HepG2 (cell line): ENCODE measurements at regions not wholly inside any gene's neighbourhood (a gene's known extent, or its start where the extent isn't known, plus 50 kb on each side); places are given as distances from the start of the nearest gene placed in this dataset.

ENCODE experiments used
- ATAC-seq: fragments of 200-7000 bp; cut with Tn5 transposase; 3 replicates; pipeline ENCODE4 v1.9.1; 2020; ENCODE audit warnings: mild to moderate bottlenecking, moderate library complexity
- BruUV-seq: library from RNA; stranded (reverse); fragments of 400-500 nt; replicated peaks from 2 replicates; lab custom pipeline; 2021; lab: Mats Ljungman, UMichigan
- CTCF ChIA-PET: fragments of 300-600 bp; formaldehyde crosslinking; extraction: SDS; loops from one replicate; lab custom pipeline; 2021; ENCODE audit warnings: low total read pairs, inconsistent platforms, low intra/inter-chr PET ratio; lab: Yijun Ruan, JAX
- POLR2A ChIA-PET: fragments of 350-600 bp; sonication (Branson Sonifier 250); formaldehyde crosslinking; loops from one replicate; lab custom pipeline; 2020; ENCODE audit warnings: antibody characterized with exemption, inconsistent platforms; lab: Yijun Ruan, JAX
- DNase-seq: peaks from one replicate; pipeline ENCODE4 v3.0.0-alpha.2; 2015; ENCODE audit warnings: low spot score
- FAIRE-seq: peaks from 3 replicates; lab custom pipeline; 2011; peaks lifted over from hg19 to GRCh38; lab: Jason Lieb, UNC
- H2AFZ ChIP-seq: one replicate; pipeline ENCODE4 v1.6.1; 2011; ENCODE audit warnings: low read length, inconsistent platforms
- H3K27ac ChIP-seq: fragments of 300-600 bp; 3 replicates; pipeline ENCODE4 v1.8.0; 2011; ENCODE audit warnings: mixed run types, mild to moderate bottlenecking, mixed read lengths, low read length, inconsistent platforms; ENCODE audit not compliant: insufficient read depth; ENCODE audit errors: extremely low read length
- H3K27me3 ChIP-seq, 2 experiments: fragments of 200-600 bp in 1 of 2; 2 replicates in 1 of 2; 3 replicates in 1 of 2; pipeline versions ENCODE4 v1.6.0 to v1.8.0; 2011; ENCODE audit warnings: low read length in 2 of 2, mild to moderate bottlenecking in 2 of 2, moderate library complexity in 2 of 2, inconsistent platforms in 1 of 2; ENCODE audit not compliant: insufficient read depth in 2 of 2, control insufficient read depth in 1 of 2
- H3K36me3 ChIP-seq, 2 experiments: fragments of 200-600 bp in 1 of 2; replicated peaks in 1 of 2; 2 replicates in 1 of 2; 3 replicates in 1 of 2; pipeline versions ENCODE4 v1.5.1 to v1.8.0; 2011; ENCODE audit warnings: low read length in 2 of 2, inconsistent platforms in 1 of 2; ENCODE audit not compliant: insufficient read depth in 2 of 2, control insufficient read depth in 1 of 2
- H3K4me1 ChIP-seq: 2 replicates; pipeline ENCODE4 v1.5.1; 2012; ENCODE audit warnings: low read length, inconsistent platforms; ENCODE audit not compliant: insufficient read depth
- H3K4me2 ChIP-seq: 2 replicates; pipeline ENCODE4 v1.6.0; 2011; ENCODE audit warnings: low read depth, low read length, inconsistent platforms
- H3K4me3 ChIP-seq, 3 experiments: fragments of 200-600 bp in 1 of 3; sonication (generic), shearing (Covaris generic) in 1 of 3; replicated peaks in 1 of 3; 2 replicates each; pipeline ENCODE4 v1.5.1; 2011 to 2016; ENCODE audit warnings: low read length in 3 of 3, inconsistent platforms in 2 of 3, low read depth in 2 of 3, mild to moderate bottlenecking in 2 of 3, control low read depth in 1 of 3, mixed read lengths in 1 of 3; ENCODE audit not compliant: insufficient read depth in 1 of 3
- H3K79me2 ChIP-seq: one replicate; pipeline ENCODE4 v1.6.1; 2011; ENCODE audit warnings: low read length, inconsistent platforms; ENCODE audit not compliant: insufficient read depth
- H3K9ac ChIP-seq: 2 replicates; pipeline ENCODE4 v1.6.0; 2011; ENCODE audit warnings: mild to moderate bottlenecking, low read depth, low read length, inconsistent platforms; ENCODE audit not compliant: insufficient read depth
- H3K9me3 ChIP-seq: 2 replicates; pipeline ENCODE4 v1.5.1; 2012; ENCODE audit warnings: mild to moderate bottlenecking, low read length
- H4K20me1 ChIP-seq: 2 replicates; pipeline ENCODE4 v1.6.0; 2011; ENCODE audit warnings: inconsistent platforms, mild to moderate bottlenecking, low read length, moderate library complexity; ENCODE audit not compliant: insufficient read depth
- ATF4 ChIP-seq, 2 experiments: fragments of 450-650 bp in 1 of 2; sonication (generic) in 1 of 2; formaldehyde crosslinking; IDR thresholded peaks; 2 replicates each; pipeline versions ENCODE4 v1.5.0 to v1.8.0; 2020 to 2022; ENCODE audit warnings: mild to moderate bottlenecking in 1 of 2, missing genetic modification reagents in 1 of 2
- ETV6 ChIP-seq: sonication (generic); formaldehyde crosslinking; conservative IDR thresholded peaks from 2 replicates; pipeline ENCODE4 v1.4.0; 2020; ENCODE audit warnings: missing genetic modification reagents
- FOSL1 ChIP-seq: sonication (generic); formaldehyde crosslinking; IDR thresholded peaks from 2 replicates; pipeline ENCODE4 v1.9.0; 2021; ENCODE audit warnings: missing genetic modification reagents, borderline replicate concordance
- HDAC1 ChIP-seq: sonication (generic); formaldehyde crosslinking; IDR thresholded peaks from 2 replicates; pipeline ENCODE4 v1.5.1; 2020; ENCODE audit warnings: mild to moderate bottlenecking, missing genetic modification reagents
- IRF2 ChIP-seq: IDR thresholded peaks from 2 replicates; pipeline ENCODE4 v1.6.1; 2018; ENCODE audit warnings: missing genetic modification reagents, missing compliant biosample characterization
- JUN ChIP-seq: sonication (generic); formaldehyde crosslinking; IDR thresholded peaks from 2 replicates; pipeline ENCODE4 v1.4.0; 2020; ENCODE audit warnings: mild to moderate bottlenecking, missing genetic modification reagents
- KDM3A ChIP-seq: IDR thresholded peaks from 2 replicates; pipeline ENCODE4 v1.6.1; 2018; ENCODE audit warnings: low read depth, missing compliant biosample characterization
- MED13 ChIP-seq: sonication (generic); formaldehyde crosslinking; IDR thresholded peaks from 2 replicates; pipeline ENCODE4 v1.5.0; 2020; ENCODE audit warnings: missing genetic modification reagents
- PITX1 ChIP-seq: sonication (generic); formaldehyde crosslinking; IDR thresholded peaks from 2 replicates; pipeline ENCODE4 v1.5.1; 2020; ENCODE audit warnings: mild to moderate bottlenecking, missing genetic modification reagents
- SMC3 ChIP-seq: IDR thresholded peaks from 2 replicates; pipeline ENCODE4 v1.6.1; 2011; ENCODE audit warnings: low read length, improper control_type of control experiment
- SRF ChIP-seq: IDR thresholded peaks from 2 replicates; pipeline ENCODE4 v1.6.1; 2011; ENCODE audit warnings: mild to moderate bottlenecking, low read depth, low read length, moderate library complexity
- ZNF33B ChIP-seq: sonication (generic); formaldehyde crosslinking; IDR thresholded peaks from 2 replicates; pipeline ENCODE4 v1.5.1; 2020; ENCODE audit warnings: mild to moderate bottlenecking, missing genetic modification reagents
- ZNF367 ChIP-seq: sonication (generic); formaldehyde crosslinking; IDR thresholded peaks from 2 replicates; pipeline ENCODE4 v1.4.0; 2020; ENCODE audit warnings: missing genetic modification reagents, borderline replicate concordance
- ZNF749 ChIP-seq: sonication (generic); formaldehyde crosslinking; IDR thresholded peaks from 2 replicates; pipeline ENCODE4 v1.8.0; 2022; ENCODE audit warnings: mild to moderate bottlenecking, missing genetic modification reagents, moderate library complexity, borderline replicate concordance
- WGBS: methylation state at CpG from one replicate; pipeline ENCODE4 v1.1.6; 2017; ENCODE audit warnings: low lambda C conversion rate; 5-methylcytosine and 5-hydroxymethylcytosine counted together
- in situ Hi-C: cut with HindIII; loops from 2 replicates; pipeline ENCODE4 v1.10.0; 2017; ENCODE audit warnings: low pct_unique_long_range_greater_than_20kb; ENCODE audit not compliant: extremely low pct_ligation_motif_present
- intact Hi-C: fragments of 100-400 bp; cut with micrococcal nuclease; formaldehyde crosslinking; loops from one replicate; pipeline ENCODE4 v1.10.0; 2022; ENCODE audit not compliant: unreplicated experiment

DNA sequence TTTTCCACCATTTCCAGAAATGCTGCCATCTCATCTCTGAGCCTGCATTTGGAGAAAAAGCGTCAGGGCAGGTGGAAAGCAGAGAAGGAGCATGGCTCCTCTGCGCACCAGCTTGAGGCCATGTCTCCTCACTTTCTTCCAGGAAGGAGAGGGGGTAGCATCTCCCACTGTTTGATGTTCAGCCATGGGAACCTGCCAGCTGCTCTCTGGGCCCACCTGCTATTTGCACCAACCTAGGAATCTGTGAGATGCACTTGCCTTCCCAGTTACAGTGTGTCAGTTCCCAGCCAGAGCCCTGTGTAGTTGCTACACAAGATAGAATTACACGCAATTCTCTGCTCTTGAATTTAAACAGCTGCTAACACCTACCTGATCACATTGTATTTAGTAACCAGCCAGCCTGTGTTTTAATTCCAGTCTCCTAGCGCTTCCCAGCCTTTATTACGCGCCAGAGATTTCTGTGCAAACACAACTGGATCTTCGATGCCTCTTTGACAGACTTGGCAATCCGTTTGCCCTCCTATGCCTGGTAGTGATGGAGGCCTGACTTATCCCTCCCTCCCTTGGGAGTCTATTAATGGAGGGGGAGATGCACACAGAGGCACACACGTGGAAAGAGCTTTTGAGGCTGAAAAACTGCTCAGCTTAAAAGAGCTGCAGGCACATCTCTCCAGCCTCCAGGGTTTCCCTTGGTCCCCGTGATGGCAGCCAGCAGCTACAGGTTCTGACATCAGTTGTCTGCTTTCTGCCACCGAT lies 98.1 kb upstream of the SEC14L1 start (continued):
- TF ChIP-seq ZNF33B (CRISPR knock-in tag) (no peak), FOSL1 (CRISPR knock-in tag) (no peak), ZNF367 (CRISPR knock-in tag) (no peak), SRF (no peak), ETV6 (no peak), IRF2 (CRISPR knock-in tag) (no peak), MED13 (no peak)
- TF ChIP-seq, all 625 proteins: peak for 0

DNA sequence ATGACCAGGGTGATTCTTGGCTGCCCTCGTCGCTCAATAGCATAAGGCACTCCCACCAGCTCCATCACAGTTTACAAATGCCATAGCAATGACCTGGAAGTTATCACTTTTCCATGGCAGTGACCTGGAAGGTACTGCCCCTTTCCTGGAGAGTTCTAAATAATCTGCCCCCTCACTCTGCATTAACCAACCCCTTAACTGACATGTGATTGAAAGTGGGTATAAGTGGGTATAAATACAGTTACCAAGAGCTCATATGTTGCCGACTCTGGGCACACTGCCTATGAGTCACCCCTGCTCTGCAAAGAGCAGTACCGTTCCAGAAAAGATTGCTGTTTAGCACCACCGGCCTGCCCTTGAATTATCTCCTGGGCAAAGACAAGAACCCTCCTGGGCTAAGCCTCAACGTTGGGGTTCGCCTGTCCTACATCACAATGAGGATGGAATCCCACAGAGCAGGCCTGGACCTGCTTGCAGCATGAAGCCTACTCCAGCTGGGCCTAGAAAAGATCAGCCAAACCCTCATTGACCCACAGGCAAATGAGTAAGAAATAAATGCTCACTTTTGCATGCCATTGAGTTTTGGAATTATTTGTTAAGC lies 95.2 kb upstream of the SEC14L1 start:
- no peaks in the 10 kb centered on the region for H3K79me2 ChIP-seq
- H3K4me2 ChIP-seq, result no peak overlapping the region
- no peaks in the 10 kb centered on the region; the same call in 1 of the 2 replicates for H3K4me1 ChIP-seq
- 26% methylated on average over 7 of the region's 7 CpGs for WGBS
- no peak overlapping the region for H3K9ac ChIP-seq
- H4K20me1 ChIP-seq, result no peaks in the 10 kb centered on the region; the same call in none of the 2 replicates
- no peak overlapping the region for H2AFZ ChIP-seq
- DNase-seq (no peak), ATAC-seq (no peak), FAIRE-seq (no peak)
- POLR2A ChIA-PET, result no interaction called here
- no peak overlapping the region for H3K4me3 ChIP-seq
- CTCF ChIA-PET, result no interaction called here
- no peaks in the 10 kb centered on the region for H3K9me3 ChIP-seq
- H3K27ac ChIP-seq, result no peak overlapping the region
- no peak for TF ChIP-seq ZNF749
- TF ChIP-seq ATF4 (CRISPR knock-in tag; IDR thresholded peaks at IDR 0.05), result no peak
- TF ChIP-seq SMC3, result no peak
- no peak for TF ChIP-seq HDAC1 (CRISPR knock-in tag)
- no peak for TF ChIP-seq JUN (CRISPR knock-in tag)
- no peak for TF ChIP-seq PITX1 (CRISPR knock-in tag)
- no peak for TF ChIP-seq KDM3A
- in situ Hi-C loops, result no loop called here
- BruUV-seq, result no TSS peak
- no peaks in the 10 kb centered on the region for H3K36me3 ChIP-seq
- H3K27me3 ChIP-seq, result peaks cover 5 to 54% of the 10 kb centered on the region in 2 experiments; a peak in 3 of 5 replicates
- intact Hi-C loops, result no loop called here
